ENCODE measurements at regions not wholly inside any gene's neighbourhood (a gene's known extent, or its start where the extent isn't known, plus 50 kb on each side); places are given as distances from the start of the nearest gene placed in this dataset.

DNA sequence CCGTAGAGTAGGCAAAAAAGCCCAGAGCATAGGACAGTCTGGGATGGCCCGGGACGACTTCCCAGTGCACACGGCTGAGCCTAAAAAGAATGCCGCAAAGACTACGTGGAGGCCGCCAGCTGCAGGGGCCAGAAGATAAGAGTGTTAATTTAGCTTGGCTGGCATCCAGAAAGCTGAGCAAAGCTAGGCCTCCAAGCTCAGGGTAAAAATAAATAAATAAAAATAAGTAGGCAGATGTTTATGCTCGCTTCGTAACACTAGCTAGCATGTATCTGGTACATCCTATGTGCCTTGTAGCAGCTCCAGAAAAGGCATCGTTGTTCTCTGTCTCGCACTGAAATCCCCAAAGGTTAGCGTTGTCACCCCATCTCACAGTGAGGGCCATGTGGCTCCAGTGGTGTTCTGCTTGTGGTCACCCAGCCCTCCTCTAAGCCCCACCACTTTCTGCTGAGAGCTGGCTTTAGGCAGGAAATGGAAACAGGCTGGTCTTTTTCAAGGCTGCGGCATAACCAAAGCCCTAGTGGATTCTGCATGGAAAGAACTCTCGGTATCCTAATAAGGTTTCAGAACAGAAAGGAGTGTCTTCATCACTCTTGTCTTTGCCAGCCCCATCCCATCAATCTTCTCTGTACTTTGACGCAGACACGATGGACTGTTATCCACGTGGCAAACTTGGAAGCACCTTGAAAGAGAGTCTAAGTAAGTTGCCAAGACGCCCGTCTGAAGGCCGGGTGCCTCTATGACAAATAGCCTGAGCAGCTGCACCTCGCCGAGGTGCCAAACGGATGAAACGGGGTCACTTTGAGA is 58.1 kb upstream of the MEF2A start:
- DNase-seq (ENCODE audit: extremely low read depth in 1 of 2, low read depth in 1 of 2), result no peak

DNA sequence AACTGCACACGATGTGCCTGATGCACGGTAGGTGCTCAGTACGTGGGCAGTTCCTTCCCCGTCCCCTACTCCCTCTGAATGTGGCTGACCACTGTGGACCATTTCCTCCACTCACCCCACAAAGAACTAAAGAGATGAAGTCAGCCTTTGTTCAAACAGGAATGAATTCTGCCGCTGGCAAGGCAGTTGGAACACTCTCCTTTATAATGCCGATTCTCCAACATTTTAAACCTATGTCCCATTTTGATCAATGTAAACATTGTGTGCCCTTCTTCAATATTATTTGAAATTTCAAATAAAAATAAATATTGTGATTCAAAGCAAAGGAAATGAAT is 57.5 kb upstream of the MEF2A start:
- no peak for DNase-seq (ENCODE audit: extremely low read depth in 1 of 2, low read depth in 1 of 2)

DNA sequence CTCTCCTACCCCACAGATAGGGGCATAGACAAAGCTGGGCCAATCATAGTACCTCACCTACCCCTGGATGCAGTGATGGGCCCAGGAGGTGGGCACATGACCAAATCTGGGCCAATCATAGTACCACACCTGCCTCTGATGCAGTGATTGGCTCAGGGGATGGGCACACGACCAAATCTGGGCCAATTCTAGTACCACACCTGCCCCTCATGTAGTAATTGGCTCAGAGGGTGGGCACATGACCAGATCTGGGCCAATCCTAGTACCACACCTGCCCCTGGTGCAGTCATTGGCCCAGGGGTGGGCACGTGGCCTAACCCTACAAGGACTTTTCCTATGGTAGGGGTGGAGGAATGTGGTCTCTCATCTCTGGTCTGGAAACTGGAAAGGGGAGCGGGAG is 56.9 kb upstream of the MEF2A start:
- DNase-seq (ENCODE audit: extremely low read depth in 1 of 2, low read depth in 1 of 2), result no peak

DNA sequence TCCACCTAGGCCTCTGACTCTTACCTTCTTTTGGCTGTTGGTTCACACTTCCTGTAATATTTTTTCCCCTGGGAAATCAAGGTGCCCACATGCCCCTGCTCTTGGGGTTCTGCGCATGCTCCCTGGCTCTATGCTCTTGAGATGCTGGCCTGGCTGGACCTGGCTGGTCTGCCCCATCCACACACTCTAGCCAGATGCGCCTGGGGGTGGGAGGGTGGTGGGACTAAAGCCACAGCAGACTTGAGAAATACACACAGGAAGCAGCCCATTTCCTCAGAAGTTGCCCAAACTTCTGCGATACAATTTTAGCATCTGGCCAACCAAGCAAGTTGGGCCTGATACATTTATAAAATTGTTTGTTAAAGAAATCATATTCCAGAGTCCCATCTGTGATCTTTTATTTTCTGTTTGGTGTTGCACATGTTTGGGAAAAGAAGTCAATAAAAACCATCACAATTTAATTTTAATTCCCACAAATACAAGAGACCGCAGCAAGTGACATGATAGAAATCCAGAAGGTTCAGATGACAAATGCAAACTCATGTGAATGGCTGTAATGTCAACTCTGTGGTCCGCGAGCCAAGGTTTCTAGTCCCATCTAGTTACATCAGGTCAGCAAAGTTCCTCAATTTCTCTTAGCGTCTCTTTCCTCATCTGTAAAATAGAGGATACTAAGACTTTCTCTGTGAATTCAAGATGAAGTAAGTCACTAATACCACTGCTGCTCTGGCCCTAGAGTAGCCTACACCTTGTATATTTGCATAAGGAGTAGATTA is 55.9 kb upstream of the MEF2A start:
- DNase-seq (ENCODE audit: extremely low read depth in 1 of 2, low read depth in 1 of 2), result no peak

DNA sequence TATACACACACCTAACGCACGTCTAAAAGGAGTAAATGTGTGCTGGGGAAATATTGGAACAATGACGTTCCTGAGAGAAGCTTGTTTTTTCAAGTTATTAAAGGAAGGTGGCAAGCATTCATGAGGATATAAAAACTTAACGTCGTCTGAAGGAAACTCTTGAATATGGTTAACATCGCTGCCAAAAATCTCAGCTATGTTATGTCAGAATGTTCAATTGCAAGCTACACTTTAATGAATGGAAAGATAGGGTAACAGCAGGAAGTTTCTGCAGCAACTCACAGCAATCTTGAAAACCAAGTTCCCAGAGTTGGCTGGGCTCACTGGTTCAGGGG is 54.3 kb upstream of the MEF2A start:
- no peak for DNase-seq (ENCODE audit: extremely low read depth in 1 of 2, low read depth in 1 of 2)

DNA sequence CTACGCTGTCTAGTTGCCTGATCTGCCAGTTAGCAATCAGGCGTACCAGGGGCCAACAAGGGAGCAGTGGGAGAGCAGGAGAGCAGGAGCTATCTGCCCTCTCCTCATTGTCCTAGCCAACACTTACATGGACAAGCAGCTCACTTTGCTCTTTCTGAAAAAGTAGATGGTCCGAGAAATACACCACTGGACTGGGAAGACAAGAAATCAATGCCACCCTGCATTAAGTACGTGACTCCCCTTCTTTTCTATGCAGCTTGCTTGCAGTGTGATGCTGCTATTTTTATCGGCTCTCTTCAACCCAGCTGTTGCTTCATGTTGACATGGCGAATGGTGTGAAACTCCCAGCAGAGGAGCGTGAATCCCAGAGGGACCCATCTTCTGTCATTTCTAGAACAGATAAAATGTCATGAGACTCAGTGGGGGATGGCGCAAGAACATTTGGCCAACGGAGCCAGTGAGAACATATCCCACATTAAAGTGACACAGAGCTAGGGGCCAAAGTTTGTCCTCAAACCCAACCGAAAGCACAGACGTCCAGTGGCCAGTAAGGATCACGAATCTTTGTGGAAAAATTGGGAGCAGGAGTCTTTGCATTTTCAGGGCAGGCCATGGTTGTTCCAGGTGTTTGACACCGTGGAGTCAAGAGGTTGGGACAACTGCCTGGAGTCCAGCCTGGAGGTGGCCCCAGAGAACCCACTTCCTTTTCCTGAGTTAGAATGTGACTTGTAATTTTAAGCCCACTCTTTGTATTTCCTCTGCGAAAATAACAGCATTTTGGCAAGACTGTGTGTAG is 53.7 kb upstream of the MEF2A start:
- no peak for DNase-seq (ENCODE audit: extremely low read depth in 1 of 2, low read depth in 1 of 2)

DNA sequence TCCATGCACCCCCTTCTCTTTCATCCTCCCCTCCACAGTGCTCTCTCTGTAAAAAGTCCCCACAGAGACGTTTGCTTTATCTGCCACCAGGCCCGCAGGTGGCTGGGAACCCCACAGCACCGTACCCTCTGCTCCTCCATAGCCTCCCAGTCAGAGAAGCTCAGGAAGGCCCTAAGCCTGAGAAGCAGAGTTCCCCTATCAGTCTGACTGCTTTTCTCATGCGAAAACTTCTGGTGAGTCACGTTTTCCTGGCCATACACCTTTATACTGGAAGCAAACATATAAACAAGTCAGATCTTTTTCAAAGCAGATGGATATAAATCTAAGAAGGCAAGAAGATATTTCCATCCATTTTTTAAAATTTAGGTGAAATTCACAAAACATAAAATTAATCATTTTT is 51.5 kb upstream of the MEF2A start:
- DNase-seq (ENCODE audit: extremely low read depth in 1 of 2, low read depth in 1 of 2), result no peak

All from activated CD8-positive, alpha-beta memory T cell treated with anti-CD3 and anti-CD28 coated beads for 1 hour (primary cell).